ENCODE measurements at regions not wholly inside any gene's neighbourhood (a gene's known extent, or its start where the extent isn't known, plus 50 kb on each side); places are given as distances from the start of the nearest gene placed in this dataset.

- TF ChIP-seq EZH2 (IDR thresholded peaks at IDR 0.05) (no peak), TCF7L2 (IDR thresholded peaks at IDR 0.05; ENCODE audit: borderline replicate concordance, extremely low read depth, insufficient read depth, insufficient read length) (no peak), POLR2AphosphoS5 (IDR thresholded peaks at IDR 0.05; ENCODE audit: low read depth, low read length) (no peak), JUND (IDR thresholded peaks at IDR 0.05) (no peak), CEBPB (IDR thresholded peaks at IDR 0.05; ENCODE audit: low read depth) (no peak), POLR2A (IDR thresholded peaks at IDR 0.05; ENCODE audit: borderline replicate concordance, extremely low read depth, insufficient read depth, insufficient read length) (no peak), ZBTB33 (IDR thresholded peaks at IDR 0.05; ENCODE audit: extremely low read depth, insufficient replicate concordance, low read length) (no peak), CBX3 (IDR thresholded peaks at IDR 0.05; ENCODE audit: low read depth) (no peak), EZH2phosphoT487 (IDR thresholded peaks at IDR 0.05; ENCODE audit: borderline replicate concordance) (no peak), ELF1 (IDR thresholded peaks at IDR 0.05; ENCODE audit: borderline replicate concordance, low read depth) (no peak), ZNF274 (IDR thresholded peaks at IDR 0.05; ENCODE audit: low read depth, low read length) (no peak), SRF (IDR thresholded peaks at IDR 0.05; ENCODE audit: low read depth) (no peak), RAD21 (IDR thresholded peaks at IDR 0.05; ENCODE audit: low read depth) (no peak)
- TF ChIP-seq, protein P1, sequence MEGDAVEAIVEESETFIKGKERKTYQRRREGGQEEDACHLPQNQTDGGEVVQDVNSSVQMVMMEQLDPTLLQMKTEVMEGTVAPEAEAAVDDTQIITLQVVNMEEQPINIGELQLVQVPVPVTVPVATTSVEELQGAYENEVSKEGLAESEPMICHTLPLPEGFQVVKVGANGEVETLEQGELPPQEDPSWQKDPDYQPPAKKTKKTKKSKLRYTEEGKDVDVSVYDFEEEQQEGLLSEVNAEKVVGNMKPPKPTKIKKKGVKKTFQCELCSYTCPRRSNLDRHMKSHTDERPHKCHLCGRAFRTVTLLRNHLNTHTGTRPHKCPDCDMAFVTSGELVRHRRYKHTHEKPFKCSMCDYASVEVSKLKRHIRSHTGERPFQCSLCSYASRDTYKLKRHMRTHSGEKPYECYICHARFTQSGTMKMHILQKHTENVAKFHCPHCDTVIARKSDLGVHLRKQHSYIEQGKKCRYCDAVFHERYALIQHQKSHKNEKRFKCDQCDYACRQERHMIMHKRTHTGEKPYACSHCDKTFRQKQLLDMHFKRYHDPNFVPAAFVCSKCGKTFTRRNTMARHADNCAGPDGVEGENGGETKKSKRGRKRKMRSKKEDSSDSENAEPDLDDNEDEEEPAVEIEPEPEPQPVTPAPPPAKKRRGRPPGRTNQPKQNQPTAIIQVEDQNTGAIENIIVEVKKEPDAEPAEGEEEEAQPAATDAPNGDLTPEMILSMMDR (IDR thresholded peaks at IDR 0.05 in 2 of 3, conservative IDR thresholded peaks at IDR 0.05 in 1 of 3; ENCODE audit: borderline replicate concordance in 1 of 3, insufficient read depth in 1 of 3, low read depth in 2 of 3, low read length in 2 of 3): no peak
Observed at GRCh38 chr9:107842530-107842929, 353.0 kb upstream of the KLF4 start.

All from HCT116 (cell line).